ENCODE measurements at regions not wholly inside any gene's neighbourhood (a gene's known extent, or its start where the extent isn't known, plus 50 kb on each side); places are given as distances from the start of the nearest gene placed in this dataset.

GRCh38 chr3:40657623-40658022 lies 132.9 kb downstream of the ZNF621 start:
- H3K27me3 Mint-ChIP-seq (ENCODE audit: low read depth) = no peaks in the 10 kb centered on the region

More at GRCh38 chr3:40657623-40658022, 132.9 kb downstream of the ZNF621 start:
- Histone ChIP-seq H4K5ac (ENCODE audit: insufficient read length, low read depth, low read length) (no peak overlapping the region), H3K23ac (ENCODE audit: insufficient read length, low read depth, low read length) (no peak overlapping the region), H3K79me1 (ENCODE audit: insufficient read depth, low read depth, low read length, poor library complexity, severe bottlenecking) (no peaks in the 10 kb centered on the region), H3T11ph (ENCODE audit: low read length) (no peak overlapping the region), H2BK20ac (ENCODE audit: low read depth, low read length, poor library complexity, severe bottlenecking) (no peak overlapping the region), H3K79me2 (ENCODE audit: insufficient read depth, low read length) (no peaks in the 10 kb centered on the region), H2AFZ (ENCODE audit: low read length) (no peak overlapping the region), H4K8ac (replicated peaks; ENCODE audit: insufficient read length, low read depth, low read length) (no peak overlapping the region), H3K56ac (ENCODE audit: insufficient read length, low read depth, low read length) (no peak overlapping the region), H2BK5ac (ENCODE audit: insufficient read length, low read length) (no peak overlapping the region), H4K91ac (ENCODE audit: insufficient read length, low read depth, low read length) (no peak overlapping the region), H2BK12ac (ENCODE audit: insufficient read length, low read depth, low read length) (no peak overlapping the region), H3K4me1 (ENCODE audit: insufficient read depth, low read length) (no peaks in the 10 kb centered on the region), H2BK15ac (ENCODE audit: low read depth, low read length) (no peak overlapping the region), H3K14ac (ENCODE audit: insufficient read depth, low read length) (no peak overlapping the region), H2AK5ac (ENCODE audit: insufficient read length, low read length) (no peak overlapping the region), H2BK120ac (ENCODE audit: low read depth, low read length, poor library complexity, severe bottlenecking) (no peak overlapping the region), H3K9ac (ENCODE audit: extremely low read depth, insufficient read length, low read length) (no peak overlapping the region), H3K27ac (ENCODE audit: insufficient read length, low read depth, low read length) (no peak overlapping the region), H3K27me3 (ENCODE audit: insufficient read depth, low read length) (no peaks in the 10 kb centered on the region), H3K9me3 (ENCODE audit: control insufficient read depth, low read depth, low read length) (no peaks in the 10 kb centered on the region), H3K4me2 (ENCODE audit: insufficient read depth, insufficient read length, low read length) (no peak overlapping the region), H3K18ac (ENCODE audit: insufficient read length, low read depth, low read length) (no peak overlapping the region), H3K23me2 (ENCODE audit: insufficient read length, low read depth, low read length, poor library complexity, severe bottlenecking) (no peaks in the 10 kb centered on the region), H3K4ac (ENCODE audit: low read depth, low read length) (no peak overlapping the region), H4K20me1 (ENCODE audit: control insufficient read depth, insufficient read depth, insufficient read length) (no peaks in the 10 kb centered on the region)
- Mint-ChIP-seq H3K36me3 (ENCODE audit: insufficient read depth in 1 of 3, low read depth in 3 of 3) (no peaks in the 10 kb centered on the region), H3K9me3 (no peaks in the 10 kb centered on the region; a peak in 1 of 5 replicates), H3K4me3 (no peak overlapping the region), H3K27ac (no peak overlapping the region), H3K4me1 (no peaks in the 10 kb centered on the region)
- no peak for TF ChIP-seq CTCF (conservative IDR thresholded peaks at IDR 0.05)
- WGBS (ENCODE audit: extremely low coverage, insufficient read length, low lambda C conversion rate) = no CpG with 5 or more reads among the region's 3 CpGs
- DNase-seq = no peak

All from H9 (cell line).